H1 (cell line): ENCODE measurements at regions not wholly inside any gene's neighbourhood (a gene's known extent, or its start where the extent isn't known, plus 50 kb on each side); places are given as distances from the start of the nearest gene placed in this dataset.

Experiments used
- BACH1 ChIP-seq: IDR thresholded peaks from 2 replicates; pipeline ENCODE4 v1.6.1; 2012; ENCODE audit warnings: low read length, improper control_type of control experiment
- CREB1 ChIP-seq: IDR thresholded peaks from 2 replicates; pipeline ENCODE4 v1.6.1; 2012; ENCODE audit warnings: inconsistent platforms
- EZH2 ChIP-seq: fragments of 200-600 bp; sonication (generic); IDR thresholded peaks from 2 replicates; pipeline ENCODE4 v1.7.1; 2012; ENCODE audit warnings: low read depth, mild to moderate bottlenecking, moderate library complexity, low read length, inconsistent platforms; ENCODE audit not compliant: severe bottlenecking
- FOSL1 ChIP-seq: IDR thresholded peaks from 2 replicates; pipeline ENCODE4 v1.6.1; 2011; ENCODE audit warnings: mild to moderate bottlenecking, low read depth, low read length, moderate library complexity; ENCODE audit not compliant: insufficient read depth
- JUND ChIP-seq: IDR thresholded peaks from 2 replicates; pipeline ENCODE4 v1.6.1; 2011; ENCODE audit warnings: mild to moderate bottlenecking, improper control_type of control experiment, low read length
- POU5F1 ChIP-seq: IDR thresholded peaks from 2 replicates; pipeline ENCODE4 v1.6.1; 2011; ENCODE audit warnings: low read depth, mild to moderate bottlenecking, low read length, moderate library complexity
- RBBP5 ChIP-seq: IDR thresholded peaks from 2 replicates; pipeline ENCODE4 v1.7.1; 2012; ENCODE audit warnings: low read depth, mild to moderate bottlenecking, inconsistent platforms, low read length, moderate library complexity, borderline replicate concordance
- RNF2 ChIP-seq: fragments of 200-900, 300-1000 bp; sonication (generic); IDR thresholded peaks from 2 replicates; pipeline ENCODE4 v1.7.1; 2016; ENCODE audit warnings: borderline replicate concordance, low read depth, mild to moderate bottlenecking, antibody characterized with exemption, low read length; ENCODE audit not compliant: poor library complexity, severe bottlenecking; ENCODE audit errors: missing control alignments
- SIN3A ChIP-seq, 2 experiments: IDR thresholded peaks in 1 of 2; conservative IDR thresholded peaks in 1 of 2; 2 replicates each; pipeline ENCODE4 v1.6.1; 2011 to 2012; ENCODE audit warnings: low read length in 2 of 2, improper control_type of control experiment in 1 of 2, low read depth in 1 of 2, mild to moderate bottlenecking in 1 of 2
- YY1 ChIP-seq: IDR thresholded peaks from 2 replicates; pipeline ENCODE4 v1.6.1; 2011; ENCODE audit warnings: low read depth, mild to moderate bottlenecking, low read length

- TF ChIP-seq JUND = no peak
- TF ChIP-seq EZH2 = no peak
- no peak for TF ChIP-seq RNF2
- TF ChIP-seq CREB1 = no peak
- no peak for TF ChIP-seq BACH1
- TF ChIP-seq FOSL1 = no peak
- TF ChIP-seq RBBP5 = no peak
- no peak for TF ChIP-seq SIN3A (conservative IDR thresholded peaks at IDR 0.05 in 1 of 2, IDR thresholded peaks at IDR 0.05 in 1 of 2; ENCODE audit: low read depth in 1 of 2, low read length in 2 of 2)
- no peak for TF ChIP-seq POU5F1
- no peak for TF ChIP-seq YY1
These were observed 1146.4 kb downstream of the SLITRK5 start (continued) for GRCh38 chr13:88817560-88817959.
